ENCODE measurements at regions not wholly inside any gene's neighbourhood (a gene's known extent, or its start where the extent isn't known, plus 50 kb on each side); places are given as distances from the start of the nearest gene placed in this dataset.
"Not testable (repeated sequence)": the region's sequence is repeated elsewhere in the genome, so short reads cannot be mapped to it uniquely, and the experiment has no call there.

GRCh38 chr13:73173279-73173811 lies 114.5 kb downstream of the KLF5 start:
- no peak for DNase-seq

- DNase-seq, result no peak
Measured at GRCh38 chr13:73171926-73172325, 113.1 kb downstream of the KLF5 start.

GRCh38 chr13:73171271-73171682 lies 112.5 kb downstream of the KLF5 start:
- no peak for DNase-seq

DNA sequence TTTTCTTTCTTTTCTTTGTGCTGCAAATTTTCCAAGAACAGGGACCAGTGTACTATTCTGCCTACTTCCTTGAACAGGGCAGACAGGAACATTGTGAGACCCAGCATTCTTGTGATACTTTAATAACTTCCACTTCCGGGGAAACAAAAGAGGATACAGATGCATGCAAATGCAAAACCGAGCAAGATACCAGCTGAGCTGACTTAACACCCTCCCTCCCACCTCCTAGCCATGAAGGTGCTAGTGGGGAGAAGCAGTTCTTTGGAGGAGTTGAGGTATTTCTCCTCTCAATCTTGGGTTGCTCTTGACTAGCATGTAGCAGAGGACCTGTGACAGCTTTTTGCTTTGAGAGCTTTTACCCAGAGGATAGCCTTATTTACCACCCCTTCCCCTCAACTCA lies 111.2 kb downstream of the KLF5 start:
- DNase-seq, result no peak

DNA sequence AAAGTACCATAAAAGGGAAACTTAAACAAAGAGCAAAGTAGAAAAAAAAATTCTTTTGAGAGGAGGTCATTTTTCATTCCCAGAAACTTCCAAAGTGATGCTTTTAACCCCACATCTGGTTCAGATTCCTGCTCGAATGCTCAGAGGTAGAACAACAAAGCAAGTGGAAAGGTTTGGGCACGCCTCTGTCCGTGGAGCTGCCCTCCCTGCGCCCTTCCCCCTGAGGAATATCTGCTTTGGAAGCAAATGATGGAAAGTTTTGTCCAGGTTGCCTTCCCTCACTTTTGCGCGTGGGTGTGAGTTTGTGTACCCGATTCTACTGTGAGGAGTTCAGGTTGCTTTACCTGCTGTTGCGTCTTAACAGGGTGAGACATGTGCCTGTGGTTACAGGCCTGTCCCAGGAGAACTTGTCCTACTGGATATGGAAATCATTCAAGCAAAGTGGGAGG lies 110.2 kb downstream of the KLF5 start:
- no peak for DNase-seq

- no peak for DNase-seq
Measured at GRCh38 chr13:73168226-73168952, 109.6 kb downstream of the KLF5 start.

DNA sequence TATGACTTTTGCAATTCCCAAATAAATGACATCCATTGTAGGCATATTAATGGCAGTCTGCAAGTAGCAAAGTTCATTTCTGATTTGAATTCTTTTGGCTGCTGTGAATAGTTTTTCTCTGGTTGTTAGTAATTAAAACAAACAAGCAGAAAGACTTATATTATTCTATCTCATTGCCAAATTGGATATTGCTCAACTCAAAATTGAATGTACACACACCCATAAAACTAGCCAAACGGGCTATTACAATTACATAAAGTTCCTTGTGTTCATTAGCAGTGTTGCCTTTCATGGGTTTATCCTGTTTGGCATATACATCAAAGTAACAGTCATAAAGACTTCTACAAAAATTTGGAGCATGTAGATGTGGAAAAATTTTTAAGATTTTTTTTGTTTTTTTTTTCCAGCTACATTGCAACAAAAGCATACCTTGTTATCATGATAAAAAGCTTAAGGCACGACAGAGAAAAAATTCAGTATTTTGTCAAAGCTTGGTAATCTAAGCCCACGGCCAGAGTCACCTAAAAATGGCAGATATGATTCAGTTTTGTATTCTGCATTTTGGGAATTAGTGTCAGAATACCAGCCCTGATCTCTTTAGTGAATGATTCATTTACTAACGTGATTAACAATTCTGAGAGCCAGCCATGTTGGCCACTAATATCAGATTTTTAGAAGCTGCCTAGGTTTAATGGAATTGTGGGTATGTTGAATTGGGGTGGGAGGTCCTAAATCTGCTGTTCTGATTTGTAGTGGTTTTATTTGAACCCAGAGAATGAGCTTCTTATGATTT lies 108.4 kb downstream of the KLF5 start:
- DNase-seq, result no peak

DNA sequence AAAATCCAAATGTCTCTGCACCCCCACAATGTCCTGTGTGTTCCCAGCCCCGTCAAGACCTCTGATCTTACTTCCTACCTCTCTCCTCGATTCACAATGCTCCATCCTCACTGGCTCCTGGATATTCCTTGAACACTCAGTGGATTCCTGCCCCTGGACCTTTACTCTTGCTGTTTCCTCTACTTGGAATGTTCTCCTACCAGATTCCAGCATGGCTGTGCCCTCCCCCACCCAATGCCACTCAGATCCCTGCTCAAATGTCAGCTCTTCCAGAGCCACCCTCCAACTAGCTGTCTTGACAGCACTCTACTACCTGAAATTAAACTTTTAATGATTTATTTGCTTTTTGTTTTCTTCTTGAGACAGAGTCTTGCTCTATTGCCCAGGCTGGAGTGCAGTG lies 107.4 kb downstream of the KLF5 start:
- no peak for DNase-seq

DNA sequence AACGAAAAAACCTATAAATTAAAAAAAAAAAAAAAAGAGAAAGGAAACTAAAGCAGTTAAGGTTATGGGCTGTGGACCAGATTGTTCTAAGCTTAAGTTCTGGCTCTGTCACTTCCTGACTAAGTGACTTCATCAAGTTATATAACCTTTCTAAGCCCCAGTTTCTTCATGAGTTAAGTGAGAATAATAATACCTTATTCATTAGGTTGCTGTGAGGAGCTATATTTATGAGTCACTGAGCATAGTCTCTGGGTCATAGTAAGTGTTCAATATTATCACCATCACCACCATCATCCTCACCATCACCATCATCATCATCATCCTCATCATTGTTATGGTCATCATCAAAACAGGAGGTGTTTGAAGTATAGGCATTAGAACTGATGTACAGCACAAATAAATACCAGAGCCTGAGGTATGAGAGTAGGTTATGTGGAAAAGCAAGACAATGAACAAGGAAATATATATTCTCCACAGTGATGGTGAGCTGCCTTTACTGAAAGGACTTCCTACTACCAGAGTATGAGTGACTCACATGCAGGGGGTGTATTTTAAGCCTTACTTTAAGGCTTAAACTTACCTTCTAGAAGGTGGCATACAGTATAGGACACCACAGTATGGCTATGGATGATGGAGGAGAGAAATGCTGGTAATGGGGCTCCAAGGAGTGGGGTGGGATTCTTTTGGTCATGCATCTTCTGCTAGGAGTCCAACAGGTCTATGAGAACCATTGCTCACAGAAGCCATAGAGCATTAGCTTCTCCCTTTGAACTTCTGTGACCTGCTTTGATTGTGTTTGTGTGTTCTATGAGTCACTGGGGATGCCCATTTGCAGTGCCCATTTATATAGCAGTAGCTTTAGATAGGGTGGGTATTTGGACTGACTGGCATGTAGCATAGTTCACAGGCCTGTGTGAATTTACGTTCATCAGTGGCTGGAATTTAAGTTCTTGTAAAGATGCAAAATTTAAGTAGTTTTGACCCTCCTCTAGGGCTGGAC lies 104.4 kb downstream of the KLF5 start:
- no peak for DNase-seq

GRCh38 chr13:73160371-73161031 lies 101.7 kb downstream of the KLF5 start:
- DNase-seq, result not testable (repeated sequence)

GRCh38 chr13:73158851-73159250 lies 100.0 kb downstream of the KLF5 start:
- DNase-seq, result no peak

DNA sequence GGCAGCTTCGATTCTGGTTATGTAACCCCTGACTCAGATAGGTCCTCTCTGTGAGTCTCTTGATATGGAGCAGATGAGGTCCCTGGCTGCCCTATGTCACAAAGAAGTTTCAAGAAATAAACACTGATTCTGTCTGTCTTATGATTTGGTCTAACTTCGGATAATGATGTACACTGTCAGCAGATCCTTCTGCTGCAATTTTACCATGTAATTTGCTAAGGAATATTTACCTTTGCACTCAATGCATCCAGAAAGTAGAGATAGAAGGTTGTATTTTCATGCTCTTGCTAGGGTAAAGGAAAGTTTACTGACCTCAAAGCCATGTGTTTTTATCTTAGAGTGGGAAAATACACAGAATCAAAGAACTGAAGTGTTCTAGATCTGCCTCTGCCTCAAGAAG lies 98.2 kb downstream of the KLF5 start:
- no peak for DNase-seq

- no peak for DNase-seq
Measured at GRCh38 chr13:73146707-73147106, 87.9 kb downstream of the KLF5 start.

DNA sequence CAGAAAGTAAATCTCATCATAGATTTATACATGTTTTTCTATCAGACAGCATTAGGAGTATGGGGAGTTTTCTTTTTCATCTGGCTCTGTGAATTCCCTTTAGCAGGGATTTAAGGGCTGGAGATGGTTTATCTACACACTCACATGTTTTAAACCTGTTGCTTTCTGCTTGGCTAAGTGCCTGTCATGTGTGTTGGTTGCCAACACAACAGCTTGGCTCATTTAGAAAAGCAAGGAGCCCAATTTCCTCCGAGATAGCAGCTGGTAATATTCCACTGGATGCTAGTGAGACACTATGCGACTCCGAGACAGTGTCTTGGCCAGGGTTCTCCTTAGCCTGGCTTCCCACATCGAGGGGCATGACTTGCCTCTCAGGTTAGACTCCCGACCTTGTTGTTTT lies 83.3 kb downstream of the KLF5 start:
- DNase-seq, result peak; percentile 35

DNA sequence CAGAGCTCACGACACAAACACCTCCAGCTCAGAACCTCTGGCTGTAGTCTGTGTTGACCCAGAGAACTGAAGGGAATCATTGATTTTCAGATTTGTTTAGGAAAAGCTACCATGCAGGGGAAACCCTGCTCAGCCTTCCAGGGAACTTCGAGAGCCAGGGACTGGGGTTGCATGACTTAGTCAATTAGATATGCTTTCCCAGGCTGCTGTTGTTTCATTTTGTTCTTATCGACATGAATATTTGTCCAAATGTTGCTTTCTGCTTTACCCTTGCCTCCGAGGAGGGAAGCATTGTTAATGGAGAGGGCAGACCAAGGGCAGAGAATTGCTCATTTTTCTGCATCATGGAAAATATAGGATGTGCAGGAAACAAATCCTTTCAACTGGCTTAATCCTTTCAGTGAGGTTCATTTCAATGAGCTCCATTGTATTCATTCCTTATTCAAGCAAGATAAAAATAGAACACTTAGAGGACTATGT lies 82.5 kb downstream of the KLF5 start:
- peak; percentile 57 for DNase-seq

GRCh38 chr13:73140801-73141200 lies 82.0 kb downstream of the KLF5 start:
- DNase-seq, result no peak

GRCh38 chr13:73138638-73139491 lies 80.1 kb downstream of the KLF5 start:
- peak; percentile 56 for DNase-seq

DNA sequence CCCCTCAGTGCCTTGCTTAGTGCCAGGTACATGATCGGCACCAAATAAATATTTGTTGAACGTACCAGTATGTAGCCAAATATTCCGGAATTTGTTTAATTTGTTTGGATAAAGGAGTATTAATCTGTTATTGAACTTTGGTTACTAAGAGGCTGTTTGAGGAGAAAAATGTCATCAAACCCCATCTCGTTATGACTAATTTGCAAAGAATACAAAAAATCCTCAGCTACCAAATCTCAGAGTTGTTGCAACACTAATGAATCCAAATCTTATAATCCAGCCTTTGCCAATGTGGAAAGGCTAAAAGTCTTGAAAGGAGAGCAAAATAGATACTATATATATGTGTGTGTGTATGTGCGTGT lies 79.5 kb downstream of the KLF5 start:
- DNase-seq, result no peak

DNA sequence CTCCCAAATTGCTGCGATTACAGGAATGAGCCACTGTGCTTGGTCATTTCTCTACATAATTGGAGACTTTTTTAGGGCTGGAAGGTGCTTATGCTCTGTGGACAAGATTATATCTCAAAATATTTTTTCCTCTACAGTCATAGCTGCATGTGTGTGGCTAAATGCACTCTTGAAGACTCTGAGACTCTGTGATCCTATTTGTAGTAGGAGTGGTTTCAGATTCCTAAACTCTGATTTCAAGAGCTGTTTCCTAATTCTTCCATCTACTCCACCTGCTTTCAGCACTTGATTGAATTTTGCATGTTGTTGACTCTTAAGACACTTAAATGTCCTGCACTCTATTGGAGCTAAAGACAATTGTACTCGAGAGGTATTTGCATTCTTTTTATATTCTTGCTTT lies 78.0 kb downstream of the KLF5 start:
- no peak for DNase-seq

DNA sequence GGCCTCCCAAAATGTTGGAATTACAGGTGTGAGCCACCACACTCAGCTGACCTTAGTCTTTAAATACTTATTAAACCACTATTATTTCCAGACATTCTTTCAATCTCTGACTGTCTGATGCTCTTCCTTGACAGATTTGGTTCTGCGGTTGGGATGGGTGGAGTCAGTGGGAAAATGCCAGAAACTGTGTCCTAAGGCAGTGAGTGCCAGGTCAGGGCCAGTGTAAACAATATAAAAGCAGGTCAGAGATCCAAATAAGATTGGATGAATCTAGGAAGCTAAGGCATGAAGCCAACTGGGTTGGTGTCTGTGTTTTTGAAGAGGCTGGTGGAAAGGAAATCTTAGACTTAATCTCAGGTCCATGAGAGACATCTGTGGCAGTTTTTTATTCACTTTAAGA lies 74.7 kb downstream of the KLF5 start:
- DNase-seq, result no peak

- no peak for DNase-seq
Measured at GRCh38 chr13:73131247-73131646, 72.4 kb downstream of the KLF5 start.

Measured in NCI-H2029 treated with DMSO at 0.1 percent for 48 hours (cell line).